B cell (primary cell): ENCODE measurements at regions not wholly inside any gene's neighbourhood (a gene's known extent, or its start where the extent isn't known, plus 50 kb on each side); places are given as distances from the start of the nearest gene placed in this dataset.

Source experiments
- CTCF ChIP-seq: fragments of 200-600 bp; IDR thresholded peaks from one replicate; pipeline ENCODE4 v1.8.0; 2022; ENCODE audit warnings: antibody characterized with exemption, mild to moderate bottlenecking
- EZH2 ChIP-seq: IDR thresholded peaks from 2 replicates; pipeline ENCODE4 v1.6.1; 2012; ENCODE audit warnings: borderline replicate concordance, low read depth, mild to moderate bottlenecking, moderate library complexity, low read length; ENCODE audit not compliant: insufficient read depth, poor library complexity, severe bottlenecking

DNA sequence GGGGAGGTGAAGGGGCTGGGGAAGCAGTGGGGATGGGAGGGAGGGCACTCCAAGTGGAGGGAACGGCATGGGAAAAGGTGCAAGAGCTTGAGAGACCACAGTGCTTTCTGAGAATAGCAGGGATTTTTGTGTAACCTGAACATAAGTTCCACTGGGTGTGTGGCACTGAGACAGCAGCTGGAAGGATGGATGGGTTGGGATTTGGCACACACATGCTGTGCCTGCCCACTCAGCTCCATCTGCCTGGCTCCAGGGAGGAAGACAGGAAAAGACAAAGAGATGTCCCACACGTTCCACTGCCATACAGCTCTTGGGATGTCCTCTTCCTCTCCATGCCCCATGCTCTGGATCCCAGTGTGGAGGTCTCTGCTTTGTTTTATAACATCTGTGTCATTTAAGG is 114.1 kb upstream of the TEX51 start:
- TF ChIP-seq CTCF (no peak), EZH2 (no peak)
